GM21360 (cell line): ENCODE measurements at regions not wholly inside any gene's neighbourhood (a gene's known extent, or its start where the extent isn't known, plus 50 kb on each side); places are given as distances from the start of the nearest gene placed in this dataset.
"Not testable (repeated sequence)": the region's sequence is repeated elsewhere in the genome, so short reads cannot be mapped to it uniquely, and the experiment has no call there.

Source experiments
- ATAC-seq: cut with Tn5 transposase; IDR thresholded peaks from one replicate; pipeline ENCODE4 v1.9.1; 2021; ENCODE audit warnings: mild to moderate bottlenecking, moderate library complexity; ENCODE audit not compliant: unreplicated experiment

GRCh38 chr2:111315188-111315917, 194.6 kb downstream of the BCL2L11 start:
- ATAC-seq, result not testable (repeated sequence)

DNA sequence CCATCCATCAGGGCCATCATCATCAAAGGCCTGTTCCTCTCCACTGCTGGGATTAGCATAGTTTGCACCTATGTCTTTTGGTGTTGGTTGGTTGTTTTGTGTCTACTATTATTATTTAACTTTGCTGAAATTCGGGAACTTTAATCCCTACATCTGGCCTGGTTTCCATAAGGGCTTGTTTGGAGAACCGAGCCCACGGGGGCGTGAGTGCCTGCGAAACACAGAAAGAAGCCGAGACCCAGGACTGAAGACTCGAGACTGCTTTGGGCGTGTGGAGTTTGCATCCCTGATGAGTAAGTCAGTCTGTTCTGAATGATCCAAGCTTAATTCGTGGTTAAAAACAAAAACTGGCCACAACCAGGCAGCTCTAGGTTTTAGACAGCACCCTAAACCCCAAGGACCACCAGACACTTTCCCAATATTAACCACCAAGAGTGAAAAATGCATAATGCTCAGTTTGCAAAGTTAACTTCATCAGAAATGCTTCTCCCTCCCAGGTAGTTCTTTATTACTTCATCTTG, 195.6 kb downstream of the BCL2L11 start:
- ATAC-seq, result not testable (repeated sequence)

DNA sequence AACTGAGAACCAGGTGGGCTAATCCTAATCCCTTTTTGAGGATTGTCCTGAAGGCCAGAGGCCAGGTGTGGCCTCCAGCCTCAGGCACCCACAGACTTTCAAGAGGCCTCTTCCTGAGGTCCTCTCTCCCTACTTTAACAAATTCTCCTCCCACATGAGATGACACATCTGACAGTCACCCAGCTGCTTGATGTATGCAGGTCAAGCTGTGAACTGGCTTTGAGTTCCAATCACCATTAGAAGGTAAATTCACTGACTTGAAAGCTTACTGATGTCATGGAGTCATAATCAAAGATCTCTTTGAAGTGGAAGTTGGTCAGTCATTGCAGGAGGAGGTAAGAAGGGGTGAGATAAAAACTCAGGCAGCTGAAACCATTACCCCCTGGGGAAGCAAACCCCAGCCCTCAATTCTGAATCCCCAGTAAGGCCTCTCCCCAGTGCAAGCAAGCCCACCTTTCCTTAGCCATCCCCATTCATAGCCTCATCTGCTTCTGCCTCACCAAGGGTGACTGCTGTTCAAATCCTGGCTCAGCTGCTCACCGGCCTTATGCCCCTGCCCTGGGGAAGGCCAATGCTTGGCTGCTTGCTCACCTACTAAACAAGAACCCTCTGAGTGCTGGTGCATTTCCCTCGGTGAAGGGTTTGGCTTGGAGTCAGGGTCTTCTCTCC, 196.3 kb downstream of the BCL2L11 start:
- ATAC-seq, result not testable (repeated sequence)

GRCh38 chr2:111319552-111319951, 198.8 kb downstream of the BCL2L11 start:
- not testable (repeated sequence) for ATAC-seq

DNA sequence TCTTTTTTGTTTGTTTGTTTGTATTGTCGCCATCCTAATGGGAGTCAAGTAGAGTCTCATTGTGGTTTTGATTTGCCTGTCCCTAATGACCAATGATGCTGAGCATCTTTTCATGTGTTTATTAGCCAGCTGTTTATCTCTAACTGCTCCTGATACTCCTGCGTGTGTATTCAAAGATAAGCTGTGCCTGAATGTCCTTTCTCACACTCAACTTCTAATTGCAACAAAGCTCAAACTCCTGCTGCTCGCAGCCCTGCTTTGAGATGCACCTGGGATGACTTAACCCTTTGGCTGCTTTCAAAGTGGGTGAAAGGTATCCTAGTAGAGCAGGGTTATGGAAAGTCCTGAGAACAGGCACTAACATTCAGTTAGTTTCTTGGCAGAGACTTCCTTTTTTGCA, 199.6 kb downstream of the BCL2L11 start:
- not testable (repeated sequence) for ATAC-seq

- not testable (repeated sequence) for ATAC-seq
Measured at GRCh38 chr2:111320965-111321364, 200.3 kb downstream of the BCL2L11 start.

GRCh38 chr2:111323384-111323783, 202.7 kb downstream of the BCL2L11 start:
- not testable (repeated sequence) for ATAC-seq

GRCh38 chr2:111327726-111328125, 207.0 kb downstream of the BCL2L11 start:
- not testable (repeated sequence) for ATAC-seq

DNA sequence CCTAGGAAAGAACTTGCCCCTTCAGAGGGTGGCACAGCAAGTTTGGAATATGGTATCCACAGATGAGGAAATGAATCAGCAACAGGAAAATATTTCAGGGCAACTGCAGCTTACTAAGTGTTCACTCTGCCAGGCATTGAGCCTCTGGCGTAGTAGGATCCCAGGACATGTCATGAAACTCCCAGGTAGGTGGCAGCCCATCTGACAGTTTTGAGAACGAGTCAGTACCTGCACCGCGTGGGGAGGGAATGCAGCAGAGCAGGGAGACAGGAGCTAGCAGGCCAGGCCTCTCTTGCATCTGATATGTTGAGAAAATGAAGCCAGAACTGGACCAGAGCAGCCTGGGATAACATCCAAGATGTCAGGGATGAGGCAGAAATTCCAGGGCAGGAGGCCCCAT, 208.6 kb downstream of the BCL2L11 start:
- ATAC-seq, result not testable (repeated sequence)

DNA sequence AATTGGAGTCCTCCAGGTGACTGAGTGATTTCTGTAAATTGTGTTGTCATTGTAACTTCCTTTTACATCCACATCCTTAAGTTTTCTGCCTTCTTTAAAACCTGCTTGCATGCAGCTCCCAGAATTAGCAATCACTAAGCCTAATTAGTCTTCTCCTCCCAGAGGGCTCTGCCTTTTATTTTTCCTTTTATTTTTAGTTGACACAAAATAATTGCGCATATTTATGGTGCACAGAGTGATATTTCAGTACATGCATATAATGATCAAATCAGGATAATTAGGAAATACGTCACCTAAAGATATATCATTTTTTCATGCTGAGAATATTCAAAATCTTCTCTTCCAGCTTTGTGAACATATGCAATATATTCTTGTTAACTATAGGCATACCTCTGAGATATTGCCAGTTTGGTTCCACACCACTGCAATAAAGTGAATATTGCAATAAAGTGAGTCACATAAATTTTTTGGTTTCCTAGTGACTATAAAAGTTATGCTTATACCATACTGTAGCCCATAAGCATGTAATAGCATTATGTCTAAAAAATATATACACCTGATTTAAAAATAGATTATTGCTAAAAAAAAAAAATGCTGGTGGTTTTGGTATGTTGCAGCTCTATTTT, 210.5 kb downstream of the BCL2L11 start:
- ATAC-seq, result not testable (repeated sequence)

- ATAC-seq, result not testable (repeated sequence)
Measured at GRCh38 chr2:111335220-111335907, 214.7 kb downstream of the BCL2L11 start.

GRCh38 chr2:111338474-111338873, 217.8 kb downstream of the BCL2L11 start:
- not testable (repeated sequence) for ATAC-seq

DNA sequence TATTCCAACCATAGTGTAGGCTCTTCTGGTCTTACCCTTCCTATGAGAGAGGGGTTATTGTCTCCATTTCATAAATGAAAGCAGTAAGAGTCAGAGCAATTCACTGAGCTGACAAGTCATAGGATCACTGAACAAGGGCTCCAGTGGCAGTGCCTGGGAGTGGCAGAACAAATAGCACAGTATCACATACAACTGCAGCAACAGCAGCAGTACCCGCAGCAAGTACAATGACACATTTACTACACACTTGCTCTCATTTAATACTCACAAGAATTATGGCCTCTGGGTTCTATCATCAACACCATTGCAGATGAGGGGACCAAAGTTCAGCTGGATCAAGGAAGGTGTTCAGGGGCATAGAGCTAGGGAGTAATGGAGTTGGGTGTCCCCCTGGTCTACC, 218.8 kb downstream of the BCL2L11 start:
- ATAC-seq, result not testable (repeated sequence)

GRCh38 chr2:111344590-111344989, 223.9 kb downstream of the BCL2L11 start:
- not testable (repeated sequence) for ATAC-seq

- ATAC-seq, result not testable (repeated sequence)
Measured at GRCh38 chr2:111345439-111345838, 224.7 kb downstream of the BCL2L11 start.

DNA sequence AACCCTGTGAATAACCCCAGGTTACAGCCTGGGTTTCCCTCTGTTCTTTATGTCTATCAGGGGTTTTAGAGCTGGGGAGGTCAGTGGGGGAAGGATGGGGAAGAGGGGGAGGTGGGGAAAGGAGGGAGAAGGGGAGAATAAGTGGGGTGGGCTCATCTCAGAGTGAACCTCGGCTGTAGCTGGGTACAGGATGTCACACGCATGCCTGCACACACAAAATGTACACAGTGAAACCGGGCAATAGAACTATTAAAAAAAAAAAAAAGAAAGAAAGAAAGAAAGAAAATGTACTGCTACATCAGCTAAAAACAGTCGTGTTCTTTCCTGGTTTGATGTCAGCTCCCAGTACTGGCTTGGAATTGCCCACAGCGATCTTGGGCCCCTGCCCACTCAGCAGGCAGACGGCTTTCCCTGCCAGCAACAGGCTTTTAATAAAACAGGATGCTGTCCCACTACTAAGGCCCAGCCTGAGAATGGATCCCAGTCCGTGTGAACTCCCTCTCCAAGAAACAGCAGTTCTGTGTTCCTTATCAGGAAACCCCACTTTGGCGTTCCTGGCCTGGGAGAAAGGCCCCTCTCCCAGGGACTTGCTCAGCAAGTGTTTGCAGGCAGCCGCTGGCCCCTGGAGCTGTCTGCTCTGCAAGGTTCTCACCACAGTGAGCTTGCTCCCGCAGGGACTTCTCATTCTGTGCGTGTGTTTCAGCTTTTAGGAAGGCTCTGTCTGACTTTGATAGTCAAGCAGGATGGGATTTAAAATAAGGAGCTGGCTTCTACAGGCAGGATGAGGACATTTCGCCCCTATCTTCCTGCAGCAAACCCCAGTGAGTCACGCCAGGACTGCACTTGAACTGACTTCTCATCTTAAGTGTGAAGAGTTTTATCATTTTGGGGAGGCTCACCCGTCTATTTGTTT, 225.6 kb downstream of the BCL2L11 start:
- ATAC-seq, result not testable (repeated sequence)

DNA sequence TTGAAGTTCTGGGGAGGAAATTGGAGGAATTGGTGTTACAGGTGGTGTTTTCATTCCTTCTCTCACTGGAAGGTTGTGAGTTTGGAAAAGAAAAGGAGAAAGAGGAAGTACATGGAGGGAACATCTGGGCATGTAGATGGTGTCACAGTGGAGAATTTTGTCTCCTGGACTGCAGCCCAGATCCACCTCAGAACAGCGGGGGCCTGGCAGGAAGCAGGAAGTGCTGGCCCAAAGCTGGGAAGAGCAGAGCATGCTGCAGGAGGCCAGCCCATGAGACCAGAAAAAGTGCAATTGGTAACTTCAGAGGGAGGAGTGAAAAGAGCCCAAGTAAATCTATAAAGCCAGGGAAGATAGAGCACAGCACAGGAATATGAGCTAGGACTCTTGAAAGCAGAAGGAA, 227.0 kb downstream of the BCL2L11 start:
- ATAC-seq, result not testable (repeated sequence)

- not testable (repeated sequence) for ATAC-seq
Measured at GRCh38 chr2:111348316-111348715, 227.6 kb downstream of the BCL2L11 start.

- not testable (repeated sequence) for ATAC-seq
Measured at GRCh38 chr2:111355022-111355817, 234.5 kb downstream of the BCL2L11 start.
